HG03354 (cell line): ENCODE measurements at regions not wholly inside any gene's neighbourhood (a gene's known extent, or its start where the extent isn't known, plus 50 kb on each side); places are given as distances from the start of the nearest gene placed in this dataset.

ENCODE experiments used
- ATAC-seq: cut with Tn5 transposase; IDR thresholded peaks from one replicate; pipeline ENCODE4 v1.9.1; 2021; ENCODE audit warnings: mild to moderate bottlenecking; ENCODE audit not compliant: unreplicated experiment, poor library complexity, severe bottlenecking

GRCh38 chr3:110615454-110615853 is 456.2 kb upstream of the NECTIN3 start:
- ATAC-seq: no peak

- no peak for ATAC-seq
Observed at GRCh38 chr3:110618512-110619226, 452.9 kb upstream of the NECTIN3 start.

- ATAC-seq: no peak
Observed at GRCh38 chr3:110620118-110620517, 451.5 kb upstream of the NECTIN3 start.

- ATAC-seq: peak; percentile 66
Observed at GRCh38 chr3:110623571-110623970, 448.0 kb upstream of the NECTIN3 start.

GRCh38 chr3:110624576-110624975 is 447.0 kb upstream of the NECTIN3 start:
- ATAC-seq: no peak

- ATAC-seq: no peak
Observed at GRCh38 chr3:110625201-110625747, 446.3 kb upstream of the NECTIN3 start.

- ATAC-seq: peak; percentile 51
Observed at GRCh38 chr3:110626652-110627111, 444.9 kb upstream of the NECTIN3 start.

GRCh38 chr3:110628650-110629301 is 442.8 kb upstream of the NECTIN3 start:
- no peak for ATAC-seq

GRCh38 chr3:110629917-110630316 is 441.7 kb upstream of the NECTIN3 start:
- no peak for ATAC-seq

GRCh38 chr3:110644203-110644602 is 427.4 kb upstream of the NECTIN3 start:
- ATAC-seq: no peak

GRCh38 chr3:110646055-110646454 is 425.6 kb upstream of the NECTIN3 start:
- no peak for ATAC-seq

GRCh38 chr3:110646496-110646895 is 425.1 kb upstream of the NECTIN3 start:
- ATAC-seq: no peak

GRCh38 chr3:110647586-110647985 is 424.0 kb upstream of the NECTIN3 start:
- no peak for ATAC-seq

GRCh38 chr3:110650741-110651140 is 420.9 kb upstream of the NECTIN3 start:
- ATAC-seq: no peak

GRCh38 chr3:110654843-110655502 is 416.6 kb upstream of the NECTIN3 start:
- ATAC-seq: no peak

GRCh38 chr3:110656394-110657025 is 415.1 kb upstream of the NECTIN3 start:
- ATAC-seq: no peak

GRCh38 chr3:110664148-110664547 is 407.5 kb upstream of the NECTIN3 start:
- no peak for ATAC-seq

GRCh38 chr3:110666495-110666894 is 405.1 kb upstream of the NECTIN3 start:
- ATAC-seq: no peak

- ATAC-seq: no peak
Observed at GRCh38 chr3:110667216-110667615, 404.4 kb upstream of the NECTIN3 start.

- ATAC-seq: no peak
Observed at GRCh38 chr3:110670407-110670806, 401.2 kb upstream of the NECTIN3 start.
